Prostate gland (tissue), 2 donors: ENCODE measurements at regions not wholly inside any gene's neighbourhood (a gene's known extent, or its start where the extent isn't known, plus 50 kb on each side); places are given as distances from the start of the nearest gene placed in this dataset.

Source experiments
- DNase-seq: peaks from one replicate; pipeline ENCODE4 v3.0.0-alpha.2; 2019; ENCODE audit warnings: low spot score
- H3K27ac ChIP-seq, 2 donors: fragments of 200-600 bp; sonication (generic); 2 replicates each; pipeline ENCODE4 v1.5.1; 2017 to 2019
- H3K27me3 ChIP-seq: fragments of 200-600 bp; sonication (generic); replicated peaks from 2 replicates; pipeline ENCODE4 v1.5.1; 2019; ENCODE audit not compliant: insufficient read depth
- H3K36me3 ChIP-seq, 2 donors: fragments of 200-600 bp; sonication (generic); 1 replicate in 1 of 2; 2 replicates in 1 of 2; pipeline versions ENCODE4 v1.5.1 to v1.8.1; 2017 to 2019
- H3K4me1 ChIP-seq: fragments of 200-600 bp; sonication (generic); replicated peaks from 2 replicates; pipeline ENCODE4 v1.5.1; 2019
- H3K4me3 ChIP-seq, 2 donors: fragments of 200-600 bp; sonication (generic); 2 replicates each; pipeline ENCODE4 v1.5.1; 2017 to 2019
- H3K9me3 ChIP-seq: fragments of 200-600 bp; sonication (generic); 2 replicates; pipeline ENCODE4 v1.5.1; 2017
- POLR2A ChIP-seq: fragments of 450-650 bp; IDR thresholded peaks from one replicate; pipeline ENCODE4 v1.6.1; 2016; ENCODE audit warnings: antibody characterized with exemption, mild to moderate bottlenecking
- POLR2AphosphoS5 ChIP-seq: sonication (generic); formaldehyde crosslinking; IDR thresholded peaks from one replicate; pipeline ENCODE4 v1.6.1; 2017; ENCODE audit warnings: antibody characterized with exemption
- WGBS: methylation state at CpG from one replicate; pipeline ENCODE4 v1.1.5; 2018; 5-methylcytosine and 5-hydroxymethylcytosine counted together
- intact Hi-C: fragments of 100-400 bp; cut with DNase I; formaldehyde crosslinking; loops from one replicate; pipeline ENCODE4 v1.14.2; 2022
- TF ChIP-seq, protein P1 (sequence below), 4 experiments: fragments of 200-600 bp in 2 of 4; fragments of 450-650 bp in 2 of 4; sonication (generic) in 2 of 4; IDR thresholded peaks; 1 replicate in 3 of 4; 2 replicates in 1 of 4; pipeline ENCODE4 v1.5.1; 2016 to 2019; ENCODE audit warnings: antibody characterized with exemption in 4 of 4, mild to moderate bottlenecking in 2 of 4, moderate library complexity in 2 of 4

GRCh38 chr5:135706893-135707292 is 127.6 kb upstream of the SLC25A48 start:
- 93% methylated on average over 4 of the region's 4 CpGs for WGBS
- Histone ChIP-seq H3K4me3 (no peak overlapping the region), H3K9me3 (no peaks in the 10 kb centered on the region), H3K27ac (no peak overlapping the region), H3K36me3 (no peaks in the 10 kb centered on the region), H3K27me3 (no peaks in the 10 kb centered on the region), H3K4me1 (no peaks in the 10 kb centered on the region)
- TF ChIP-seq POLR2A (no peak), POLR2AphosphoS5 (no peak)
- TF ChIP-seq, protein P1, sequence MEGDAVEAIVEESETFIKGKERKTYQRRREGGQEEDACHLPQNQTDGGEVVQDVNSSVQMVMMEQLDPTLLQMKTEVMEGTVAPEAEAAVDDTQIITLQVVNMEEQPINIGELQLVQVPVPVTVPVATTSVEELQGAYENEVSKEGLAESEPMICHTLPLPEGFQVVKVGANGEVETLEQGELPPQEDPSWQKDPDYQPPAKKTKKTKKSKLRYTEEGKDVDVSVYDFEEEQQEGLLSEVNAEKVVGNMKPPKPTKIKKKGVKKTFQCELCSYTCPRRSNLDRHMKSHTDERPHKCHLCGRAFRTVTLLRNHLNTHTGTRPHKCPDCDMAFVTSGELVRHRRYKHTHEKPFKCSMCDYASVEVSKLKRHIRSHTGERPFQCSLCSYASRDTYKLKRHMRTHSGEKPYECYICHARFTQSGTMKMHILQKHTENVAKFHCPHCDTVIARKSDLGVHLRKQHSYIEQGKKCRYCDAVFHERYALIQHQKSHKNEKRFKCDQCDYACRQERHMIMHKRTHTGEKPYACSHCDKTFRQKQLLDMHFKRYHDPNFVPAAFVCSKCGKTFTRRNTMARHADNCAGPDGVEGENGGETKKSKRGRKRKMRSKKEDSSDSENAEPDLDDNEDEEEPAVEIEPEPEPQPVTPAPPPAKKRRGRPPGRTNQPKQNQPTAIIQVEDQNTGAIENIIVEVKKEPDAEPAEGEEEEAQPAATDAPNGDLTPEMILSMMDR (IDR thresholded peaks at IDR 0.05): no peak
- intact Hi-C loops: no loop called here
- DNase-seq: no peak

GRCh38 chr5:135706474-135706873 is 127.7 kb upstream of the CXCL14 start:
- intact Hi-C loops: no loop called here
- no peaks in the 10 kb centered on the region for H3K36me3 ChIP-seq
- TF ChIP-seq, protein P1 (IDR thresholded peaks at IDR 0.05): no peak
- TF ChIP-seq POLR2A: no peak
- TF ChIP-seq POLR2AphosphoS5: no peak
- no peak overlapping the region for H3K4me3 ChIP-seq
- no peak overlapping the region for H3K27ac ChIP-seq
- 90% methylated on average over 8 of the region's 8 CpGs for WGBS
- no peaks in the 10 kb centered on the region for H3K27me3 ChIP-seq
- no peaks in the 10 kb centered on the region for H3K9me3 ChIP-seq
- no peak for DNase-seq
- H3K4me1 ChIP-seq: no peaks in the 10 kb centered on the region

DNA sequence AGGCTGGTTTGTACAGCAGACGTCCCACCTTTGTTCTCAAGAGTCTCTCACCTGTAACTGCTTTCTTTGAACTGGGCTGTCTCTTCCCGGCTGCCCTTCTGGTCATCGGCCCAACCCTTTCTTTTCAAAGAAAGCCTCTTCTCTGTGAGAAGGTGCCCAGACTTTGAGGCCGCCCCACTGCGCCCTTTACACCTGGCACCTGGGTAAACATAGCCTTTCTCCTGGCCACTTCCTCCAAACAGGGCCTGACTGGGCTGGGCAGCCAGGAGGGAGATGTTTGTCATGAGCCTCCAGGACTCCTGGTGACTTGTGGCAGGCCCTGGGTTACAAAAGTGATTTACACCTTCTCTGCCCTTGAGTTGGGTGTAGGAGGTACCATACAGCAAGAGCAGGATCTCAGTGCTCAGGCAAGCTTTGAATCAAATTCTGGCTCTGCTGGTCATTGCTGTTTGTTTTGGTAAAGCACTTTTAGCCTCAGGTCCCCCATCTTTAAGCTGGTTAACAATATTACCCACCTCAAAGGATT is 127.2 kb upstream of the CXCL14 start:
- Histone ChIP-seq H3K9me3 (no peaks in the 10 kb centered on the region), H3K36me3 (no peaks in the 10 kb centered on the region), H3K4me1 (no peaks in the 10 kb centered on the region), H3K27ac (no peak overlapping the region), H3K4me3 (no peak overlapping the region), H3K27me3 (no peaks in the 10 kb centered on the region)
- intact Hi-C loops: no loop called here
- DNase-seq: no peak
- WGBS: 68% methylated on average over 5 of the region's 5 CpGs
- TF ChIP-seq POLR2A (no peak), POLR2AphosphoS5 (no peak)

GRCh38 chr5:135705141-135705631 is 126.4 kb upstream of the CXCL14 start:
- DNase-seq: no peak
- 57% methylated on average over 5 of the region's 5 CpGs for WGBS
- TF ChIP-seq POLR2A (no peak), POLR2AphosphoS5 (no peak)
- TF ChIP-seq, protein P1 (IDR thresholded peaks at IDR 0.05): no peak
- intact Hi-C loops: no loop called here
- Histone ChIP-seq H3K9me3 (no peaks in the 10 kb centered on the region), H3K4me1 (no peaks in the 10 kb centered on the region), H3K36me3 (no peaks in the 10 kb centered on the region), H3K27ac (no peak overlapping the region), H3K27me3 (no peaks in the 10 kb centered on the region), H3K4me3 (no peak overlapping the region)

DNA sequence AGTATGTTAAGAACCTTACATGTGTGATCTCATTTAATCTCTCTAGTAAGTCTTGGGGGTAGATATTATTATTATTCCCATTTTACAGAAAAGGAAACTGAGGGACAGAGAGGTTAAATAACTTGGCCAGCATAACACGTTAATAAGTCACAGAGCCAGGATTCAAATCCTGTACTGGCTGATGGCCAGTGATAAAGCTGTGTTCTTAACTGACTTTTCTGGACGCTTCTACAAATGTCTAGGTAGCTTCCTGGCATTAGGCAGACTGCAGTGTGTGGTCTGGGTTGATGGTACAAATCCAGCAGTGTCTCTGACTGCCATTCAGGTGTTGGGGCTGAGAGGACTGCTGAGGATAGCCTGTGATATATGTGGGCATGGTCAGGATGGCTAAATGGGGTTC is 125.8 kb upstream of the CXCL14 start:
- Histone ChIP-seq H3K4me3 (no peak overlapping the region), H3K4me1 (no peaks in the 10 kb centered on the region), H3K27ac (no peak overlapping the region), H3K27me3 (no peaks in the 10 kb centered on the region), H3K9me3 (no peaks in the 10 kb centered on the region), H3K36me3 (no peaks in the 10 kb centered on the region)
- DNase-seq: no peak
- TF ChIP-seq, protein P1 (IDR thresholded peaks at IDR 0.05): no peak
- TF ChIP-seq POLR2A (no peak), POLR2AphosphoS5 (no peak)
- intact Hi-C loops: no loop called here
- WGBS: 25% methylated on average over 2 of the region's 2 CpGs
